Peyer's patch (tissue), 4 donors: ENCODE measurements at regions not wholly inside any gene's neighbourhood (a gene's known extent, or its start where the extent isn't known, plus 50 kb on each side); places are given as distances from the start of the nearest gene placed in this dataset.

ENCODE experiments used
- POLR2A ChIP-seq, 2 donors: fragments of 450-650 bp; IDR thresholded peaks; one replicate each; pipeline ENCODE4 v1.5.1; 2017; ENCODE audit warnings: antibody characterized with exemption in 2 of 2, mild to moderate bottlenecking in 2 of 2, moderate library complexity in 2 of 2
- TF ChIP-seq, protein P1 (sequence below), 6 experiments: fragments of 450-650 bp in 4 of 6; fragments of 200-600 bp in 2 of 6; sonication (generic) in 1 of 6; IDR thresholded peaks; one replicate each; pipeline ENCODE4 v1.5.1; 2017 to 2019; ENCODE audit warnings: antibody characterized with exemption in 6 of 6, mild to moderate bottlenecking in 3 of 6, moderate library complexity in 1 of 6

DNA sequence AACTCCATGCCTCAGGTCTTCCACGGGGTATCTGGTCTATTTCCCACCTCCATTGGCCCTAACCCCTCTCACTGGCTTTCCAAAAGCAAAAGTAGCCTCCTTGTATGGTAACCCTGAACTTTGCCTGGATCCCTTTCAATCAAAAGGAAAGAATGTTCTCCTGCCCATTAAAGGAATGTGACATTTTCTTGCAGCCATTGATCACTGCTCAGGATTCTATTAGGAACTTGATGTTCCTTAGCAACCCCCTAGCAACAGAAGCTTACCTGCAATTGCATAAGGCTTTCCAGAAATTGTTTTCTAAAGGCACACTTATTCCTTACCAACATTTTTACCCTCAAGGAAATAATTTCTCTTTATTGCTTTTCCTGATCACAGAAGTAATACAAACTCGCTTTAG is 91.4 kb upstream of the AGAP1 start:
- TF ChIP-seq POLR2A (IDR thresholded peaks at IDR 0.05): no peak
- TF ChIP-seq, protein P1, sequence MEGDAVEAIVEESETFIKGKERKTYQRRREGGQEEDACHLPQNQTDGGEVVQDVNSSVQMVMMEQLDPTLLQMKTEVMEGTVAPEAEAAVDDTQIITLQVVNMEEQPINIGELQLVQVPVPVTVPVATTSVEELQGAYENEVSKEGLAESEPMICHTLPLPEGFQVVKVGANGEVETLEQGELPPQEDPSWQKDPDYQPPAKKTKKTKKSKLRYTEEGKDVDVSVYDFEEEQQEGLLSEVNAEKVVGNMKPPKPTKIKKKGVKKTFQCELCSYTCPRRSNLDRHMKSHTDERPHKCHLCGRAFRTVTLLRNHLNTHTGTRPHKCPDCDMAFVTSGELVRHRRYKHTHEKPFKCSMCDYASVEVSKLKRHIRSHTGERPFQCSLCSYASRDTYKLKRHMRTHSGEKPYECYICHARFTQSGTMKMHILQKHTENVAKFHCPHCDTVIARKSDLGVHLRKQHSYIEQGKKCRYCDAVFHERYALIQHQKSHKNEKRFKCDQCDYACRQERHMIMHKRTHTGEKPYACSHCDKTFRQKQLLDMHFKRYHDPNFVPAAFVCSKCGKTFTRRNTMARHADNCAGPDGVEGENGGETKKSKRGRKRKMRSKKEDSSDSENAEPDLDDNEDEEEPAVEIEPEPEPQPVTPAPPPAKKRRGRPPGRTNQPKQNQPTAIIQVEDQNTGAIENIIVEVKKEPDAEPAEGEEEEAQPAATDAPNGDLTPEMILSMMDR (IDR thresholded peaks at IDR 0.05): no peak
